GM12878 (cell line): ENCODE measurements at regions not wholly inside any gene's neighbourhood (a gene's known extent, or its start where the extent isn't known, plus 50 kb on each side); places are given as distances from the start of the nearest gene placed in this dataset.

Experiments
- ATAC-seq: fragments of 200-7000 bp; cut with Tn5 transposase; 3 replicates; pipeline ENCODE4 v1.9.1; 2020; ENCODE audit warnings: mild to moderate bottlenecking, moderate library complexity
- BruUV-seq: library from RNA; stranded (reverse); fragments of 400-500 nt; replicated peaks from 2 replicates; lab custom pipeline; 2021; lab: Mats Ljungman, UMichigan
- CTCF ChIA-PET: fragments of 300-600 bp; sonication (Branson Sonifier 250); formaldehyde crosslinking; extraction: SDS; loops from one replicate; lab custom pipeline; 2021; ENCODE audit warnings: inconsistent platforms; lab: Yijun Ruan, JAX
- POLR2A ChIA-PET: fragments of 350-600 bp; formaldehyde crosslinking; extraction: SDS; loops from one replicate; lab custom pipeline; 2021; ENCODE audit warnings: inconsistent platforms; lab: Charles Lee
- RAD21 ChIA-PET: fragments of 300-600 bp; sonication (Branson Sonifier 250); formaldehyde crosslinking; loops from one replicate; lab custom pipeline; 2023; ENCODE audit warnings: antibody characterized with exemption; ENCODE audit not compliant: unreplicated experiment; lab: Charles Lee
- SMC1A ChIA-PET: fragments of 300-600 bp; sonication (Branson Sonifier 250); formaldehyde crosslinking; loops from one replicate; lab custom pipeline; 2023; ENCODE audit not compliant: unreplicated experiment, uncharacterized antibody; lab: Charles Lee
- DNase-seq: peaks from one replicate; pipeline ENCODE4 v3.0.0-alpha.2; 2011; ENCODE audit warnings: low read depth, low spot score
- FAIRE-seq: peaks from 3 replicates; lab custom pipeline; 2011; peaks lifted over from hg19 to GRCh38; lab: Jason Lieb, UNC
- H2AFZ ChIP-seq: 2 replicates; pipeline ENCODE4 v1.6.0; 2011; ENCODE audit warnings: low read depth, low read length, control low read depth; ENCODE audit not compliant: control insufficient read depth
- H3K27ac ChIP-seq: 2 replicates; pipeline ENCODE4 v1.5.1; 2011; ENCODE audit warnings: control low read depth; ENCODE audit not compliant: control insufficient read depth, insufficient read depth
- H3K27me3 ChIP-seq, 2 experiments: replicated peaks in 1 of 2; 2 replicates each; pipeline versions ENCODE4 v1.6.0 to v1.6.1; 2011; ENCODE audit warnings: low read length in 1 of 2; ENCODE audit not compliant: control insufficient read depth in 2 of 2, insufficient read depth in 2 of 2
- H3K36me3 ChIP-seq, 2 experiments: 2 replicates each; pipeline ENCODE4 v1.5.1; 2011; ENCODE audit warnings: low read length in 1 of 2; ENCODE audit not compliant: control insufficient read depth in 2 of 2, insufficient read depth in 2 of 2
- H3K4me1 ChIP-seq: 2 replicates; pipeline ENCODE4 v1.6.1; 2011; ENCODE audit warnings: mild to moderate bottlenecking, low read length, moderate library complexity, mixed read lengths; ENCODE audit not compliant: control insufficient read depth, insufficient read depth
- H3K4me2 ChIP-seq: 2 replicates; pipeline ENCODE4 v1.6.0; 2011; ENCODE audit warnings: control low read depth; ENCODE audit not compliant: control insufficient read depth, insufficient read depth
- H3K4me3 ChIP-seq: fragments of 200-600 bp; sonication (generic); 2 replicates; pipeline ENCODE4 v1.5.1; 2016
- H3K79me2 ChIP-seq: 2 replicates; pipeline ENCODE4 v1.6.0; 2011; ENCODE audit warnings: low read length; ENCODE audit not compliant: control insufficient read depth, insufficient read depth
- H3K9ac ChIP-seq: 2 replicates; pipeline ENCODE4 v1.8.0; 2011; ENCODE audit warnings: low read length, control low read depth, mixed read lengths; ENCODE audit not compliant: control insufficient read depth, insufficient read depth
- H3K9me3 ChIP-seq: replicated peaks from 3 replicates; pipeline ENCODE4 v1.5.1; 2011; ENCODE audit warnings: mild to moderate bottlenecking, low read length; ENCODE audit not compliant: control insufficient read depth, insufficient read depth
- H4K20me1 ChIP-seq: 2 replicates; pipeline ENCODE4 v1.6.0; 2011; ENCODE audit not compliant: control insufficient read depth, insufficient read depth
- BHLHE40 ChIP-seq, 2 experiments: fragments of 450-650 bp in 1 of 2; IDR thresholded peaks; 2 replicates each; pipeline ENCODE4 v1.6.1; 2011 to 2017; ENCODE audit warnings: low read depth in 2 of 2, borderline replicate concordance in 1 of 2, improper control_type of control experiment in 1 of 2, low read length in 1 of 2, mild to moderate bottlenecking in 1 of 2
- NR2C2 ChIP-seq: IDR thresholded peaks from 2 replicates; pipeline ENCODE4 v1.6.1; 2011; ENCODE audit warnings: borderline replicate concordance, low read depth; ENCODE audit not compliant: control insufficient read depth, insufficient read length
- PAX5 ChIP-seq: IDR thresholded peaks from 2 replicates; pipeline ENCODE4 v1.6.1; 2011; ENCODE audit warnings: low read depth, low read length, borderline replicate concordance
- PML ChIP-seq: IDR thresholded peaks from 2 replicates; pipeline ENCODE4 v1.6.1; 2012; ENCODE audit warnings: low read length, inconsistent platforms
- SIX5 ChIP-seq: IDR thresholded peaks from 2 replicates; pipeline ENCODE4 v1.6.1; 2011; ENCODE audit warnings: mild to moderate bottlenecking, low read depth, low read length, moderate library complexity; ENCODE audit not compliant: severe bottlenecking
- TCF3 ChIP-seq: IDR thresholded peaks from 2 replicates; pipeline ENCODE4 v1.6.1; 2012; ENCODE audit warnings: low read depth, mild to moderate bottlenecking, low read length, borderline replicate concordance; ENCODE audit not compliant: insufficient read depth
- in situ Hi-C: fragments of 300-500 bp; cut with MboI; formaldehyde crosslinking; loops from 9 replicates; pipeline ENCODE4 v1.14.3; 2018; ENCODE audit warnings: mixed read lengths
- intact Hi-C: fragments of 100-400 bp; cut with micrococcal nuclease; formaldehyde crosslinking; loops from one replicate; pipeline ENCODE4 v1.14.2; 2022; ENCODE audit not compliant: unreplicated experiment
- TF ChIP-seq, protein P1 (sequence below): fragments of 450-650 bp; IDR thresholded peaks from 2 replicates; pipeline ENCODE4 v1.6.1; 2018; ENCODE audit warnings: mild to moderate bottlenecking, low read depth, moderate library complexity; ENCODE audit not compliant: partially characterized antibody

DNA sequence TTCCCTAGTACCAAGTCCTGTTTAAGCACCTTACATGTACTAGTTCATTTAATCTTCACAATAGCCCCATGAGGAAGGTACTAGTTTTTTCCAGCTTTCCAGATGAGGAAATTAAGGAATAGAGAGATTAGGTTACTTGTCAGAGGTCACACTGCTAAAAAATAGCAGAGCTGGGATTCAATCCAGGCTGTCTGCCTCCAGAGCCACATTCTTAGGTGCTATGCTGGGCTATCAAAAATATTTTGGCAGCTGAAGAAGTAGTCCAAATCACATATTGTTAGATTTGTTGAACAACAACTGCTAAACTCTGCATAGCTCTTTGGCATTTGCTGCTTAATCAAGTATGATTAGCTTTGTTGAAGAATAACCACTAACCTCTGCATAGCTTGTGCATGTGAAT, 591.5 kb upstream of the KLF4 start:
- TF ChIP-seq NR2C2 (no peak), TCF3 (no peak), PAX5 (no peak), BHLHE40 (IDR thresholded peaks at IDR 0.05; ENCODE audit: borderline replicate concordance in 1 of 2, low read depth in 2 of 2, low read length in 1 of 2) (no peak), SIX5 (no peak), PML (no peak)
- TF ChIP-seq, protein P1, sequence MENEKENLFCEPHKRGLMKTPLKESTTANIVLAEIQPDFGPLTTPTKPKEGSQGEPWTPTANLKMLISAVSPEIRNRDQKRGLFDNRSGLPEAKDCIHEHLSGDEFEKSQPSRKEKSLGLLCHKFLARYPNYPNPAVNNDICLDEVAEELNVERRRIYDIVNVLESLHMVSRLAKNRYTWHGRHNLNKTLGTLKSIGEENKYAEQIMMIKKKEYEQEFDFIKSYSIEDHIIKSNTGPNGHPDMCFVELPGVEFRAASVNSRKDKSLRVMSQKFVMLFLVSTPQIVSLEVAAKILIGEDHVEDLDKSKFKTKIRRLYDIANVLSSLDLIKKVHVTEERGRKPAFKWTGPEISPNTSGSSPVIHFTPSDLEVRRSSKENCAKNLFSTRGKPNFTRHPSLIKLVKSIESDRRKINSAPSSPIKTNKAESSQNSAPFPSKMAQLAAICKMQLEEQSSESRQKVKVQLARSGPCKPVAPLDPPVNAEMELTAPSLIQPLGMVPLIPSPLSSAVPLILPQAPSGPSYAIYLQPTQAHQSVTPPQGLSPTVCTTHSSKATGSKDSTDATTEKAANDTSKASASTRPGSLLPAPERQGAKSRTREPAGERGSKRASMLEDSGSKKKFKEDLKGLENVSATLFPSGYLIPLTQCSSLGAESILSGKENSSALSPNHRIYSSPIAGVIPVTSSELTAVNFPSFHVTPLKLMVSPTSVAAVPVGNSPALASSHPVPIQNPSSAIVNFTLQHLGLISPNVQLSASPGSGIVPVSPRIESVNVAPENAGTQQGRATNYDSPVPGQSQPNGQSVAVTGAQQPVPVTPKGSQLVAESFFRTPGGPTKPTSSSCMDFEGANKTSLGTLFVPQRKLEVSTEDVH: no peak
- POLR2A ChIA-PET: no interaction called here
- Histone ChIP-seq H3K36me3 (no peaks in the 10 kb centered on the region), H3K9ac (no peak overlapping the region), H3K79me2 (no peaks in the 10 kb centered on the region), H4K20me1 (no peaks in the 10 kb centered on the region), H3K4me2 (no peak overlapping the region), H3K27ac (no peak overlapping the region), H3K27me3 (no peaks in the 10 kb centered on the region), H3K4me3 (no peak overlapping the region), H3K9me3 (no peaks in the 10 kb centered on the region), H3K4me1 (no peaks in the 10 kb centered on the region), H2AFZ (no peak overlapping the region)
- no TSS peak for BruUV-seq
- ATAC-seq (no peak), FAIRE-seq (no peak), DNase-seq (no peak)
- in situ Hi-C loops (no loop called here), intact Hi-C loops (no loop called here)
- CTCF ChIA-PET: no interaction called here
- RAD21 ChIA-PET: no interaction called here
- SMC1A ChIA-PET: no interaction called here
